HepG2 (cell line): ENCODE measurements at regions not wholly inside any gene's neighbourhood (a gene's known extent, or its start where the extent isn't known, plus 50 kb on each side); places are given as distances from the start of the nearest gene placed in this dataset.

ENCODE experiments used
- FOXM1 ChIP-seq: sonication (generic); formaldehyde crosslinking; IDR thresholded peaks from 2 replicates; pipeline ENCODE4 v1.5.0; 2020; ENCODE audit warnings: missing genetic modification reagents
- FOXP1 ChIP-seq, 2 experiments: fragments of 450-650 bp in 1 of 2; IDR thresholded peaks; 2 replicates each; pipeline ENCODE4 v1.6.1; 2017 to 2018; ENCODE audit warnings: antibody characterized with exemption in 1 of 2
- MLLT10 ChIP-seq: sonication (generic); formaldehyde crosslinking; IDR thresholded peaks from 2 replicates; pipeline ENCODE4 v1.4.0; 2020; ENCODE audit warnings: missing genetic modification reagents
- RCOR2 ChIP-seq: IDR thresholded peaks from 2 replicates; pipeline ENCODE4 v1.6.1; 2016; ENCODE audit warnings: missing biosample characterization, missing genetic modification reagents
- TAF1 ChIP-seq: sonication (generic); formaldehyde crosslinking; IDR thresholded peaks from 2 replicates; pipeline ENCODE4 v1.4.0; 2020; ENCODE audit warnings: missing genetic modification reagents

DNA sequence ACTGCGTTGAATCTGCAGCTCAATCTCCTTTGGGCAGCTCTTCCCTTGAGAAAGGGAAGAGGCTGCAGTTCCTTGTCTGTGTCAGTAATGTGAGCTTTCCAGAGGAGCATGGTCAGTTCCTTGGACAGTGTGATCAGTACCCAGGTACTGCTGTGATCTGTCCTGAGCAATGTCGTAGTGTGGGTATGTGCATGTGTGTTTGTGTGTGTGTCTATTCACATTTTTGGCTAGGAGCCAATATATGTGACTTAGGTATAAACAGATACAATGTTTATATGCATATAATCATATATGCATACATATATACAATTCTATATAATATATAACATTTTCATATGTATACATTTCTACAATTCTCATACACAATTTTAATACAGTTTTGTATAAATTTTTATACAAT, 85.4 kb upstream of the OLIG3 start:
- TF ChIP-seq TAF1 (CRISPR knock-in tag), result no peak
- TF ChIP-seq MLLT10 (CRISPR knock-in tag), result no peak
- no peak for TF ChIP-seq FOXM1 (CRISPR knock-in tag)
- TF ChIP-seq FOXP1 (IDR thresholded peaks at IDR 0.05), result no peak
- TF ChIP-seq FOXP1 (CRISPR knock-in tag; IDR thresholded peaks at IDR 0.05), result no peak
- TF ChIP-seq RCOR2 (CRISPR knock-in tag), result no peak
